GM06990 (cell line): ENCODE measurements at regions not wholly inside any gene's neighbourhood (a gene's known extent, or its start where the extent isn't known, plus 50 kb on each side); places are given as distances from the start of the nearest gene placed in this dataset.
A peak's percentile ranks its signal among the peaks of the same experiment; 100 is the strongest.

ENCODE experiments used
- DNase-seq: peaks from one replicate; pipeline ENCODE4 v3.0.0-alpha.2; 2011; ENCODE audit not compliant: insufficient read length; ENCODE audit errors: extremely low read depth
- H3K27me3 ChIP-seq: replicated peaks from 2 replicates; pipeline ENCODE4 v1.6.0; 2011; ENCODE audit warnings: low read length; ENCODE audit not compliant: control insufficient read depth, insufficient read depth
- H3K36me3 ChIP-seq: 2 replicates; pipeline ENCODE4 v1.5.1; 2011; ENCODE audit warnings: low read length; ENCODE audit not compliant: control insufficient read depth, insufficient read depth
- H3K4me3 ChIP-seq: replicated peaks from 2 replicates; pipeline ENCODE4 v1.5.1; 2011; ENCODE audit warnings: low read depth, mild to moderate bottlenecking, control low read depth, low read length
- CTCF ChIP-seq: IDR thresholded peaks from 2 replicates; pipeline ENCODE4 v1.5.1; 2011; ENCODE audit warnings: low read length, control low read depth, mild to moderate bottlenecking, inconsistent platforms; ENCODE audit not compliant: insufficient read depth, poor library complexity, severe bottlenecking

GRCh38 chr15:58303236-58303635, 128.6 kb upstream of the LIPC start:
- Histone ChIP-seq H3K36me3 (no peaks in the 10 kb centered on the region), H3K4me3 (no peak overlapping the region), H3K27me3 (no peaks in the 10 kb centered on the region)
- TF ChIP-seq CTCF = no peak
- no peak for DNase-seq

GRCh38 chr15:58306591-58307312, 125.0 kb upstream of the LIPC start:
- no peaks in the 10 kb centered on the region for H3K27me3 ChIP-seq
- DNase-seq = no peak
- H3K4me3 ChIP-seq = no peak overlapping the region
- no peaks in the 10 kb centered on the region for H3K36me3 ChIP-seq
- no peak for TF ChIP-seq CTCF

- no peak for TF ChIP-seq CTCF
- H3K4me3 ChIP-seq = no peak overlapping the region
- no peak for DNase-seq
- no peaks in the 10 kb centered on the region for H3K36me3 ChIP-seq
- no peaks in the 10 kb centered on the region for H3K27me3 ChIP-seq
Observed at GRCh38 chr15:58307313-58307961, 124.4 kb upstream of the LIPC start.

GRCh38 chr15:58308742-58309355, 122.9 kb upstream of the LIPC start:
- no peak for DNase-seq
- TF ChIP-seq CTCF = peak; percentile 14
- no peak overlapping the region for H3K4me3 ChIP-seq
- H3K27me3 ChIP-seq = no peaks in the 10 kb centered on the region
- no peaks in the 10 kb centered on the region for H3K36me3 ChIP-seq

- DNase-seq = no peak
- no peaks in the 10 kb centered on the region for H3K36me3 ChIP-seq
- H3K27me3 ChIP-seq = no peaks in the 10 kb centered on the region
- H3K4me3 ChIP-seq = no peak overlapping the region
- no peak for TF ChIP-seq CTCF
Observed at GRCh38 chr15:58309963-58310928, 121.5 kb upstream of the LIPC start.
